Endothelial cell (in vitro differentiated cells): ENCODE measurements at regions not wholly inside any gene's neighbourhood (a gene's known extent, or its start where the extent isn't known, plus 50 kb on each side); places are given as distances from the start of the nearest gene placed in this dataset.

Experiments used
- DNase-seq: peaks from one replicate; pipeline ENCODE4 v3.0.0; 2021; ENCODE audit warnings: low spot score
- H3K27ac Mint-ChIP-seq: one replicate; pipeline ENCODE4 v1.8.0; 2021; ENCODE audit warnings: mixed read lengths, inconsistent platforms; ENCODE audit not compliant: unreplicated experiment
- H3K27me3 Mint-ChIP-seq: one replicate; pipeline ENCODE4 v1.8.0; 2021; ENCODE audit warnings: mild to moderate bottlenecking, moderate library complexity, mixed read lengths, inconsistent platforms; ENCODE audit not compliant: unreplicated experiment
- H3K36me3 Mint-ChIP-seq: one replicate; pipeline ENCODE4 v1.8.0; 2021; ENCODE audit warnings: mild to moderate bottlenecking, low read depth, mixed read lengths, inconsistent platforms; ENCODE audit not compliant: unreplicated experiment
- H3K4me1 Mint-ChIP-seq: one replicate; pipeline ENCODE4 v1.8.0; 2021; ENCODE audit warnings: mild to moderate bottlenecking, mixed read lengths, inconsistent platforms; ENCODE audit not compliant: unreplicated experiment
- H3K4me3 Mint-ChIP-seq: one replicate; pipeline ENCODE4 v1.8.0; 2021; ENCODE audit warnings: mild to moderate bottlenecking, mixed read lengths, inconsistent platforms; ENCODE audit not compliant: unreplicated experiment
- H3K9me3 Mint-ChIP-seq: one replicate; pipeline ENCODE4 v1.8.0; 2021; ENCODE audit warnings: mixed read lengths, inconsistent platforms; ENCODE audit not compliant: unreplicated experiment
- TF ChIP-seq, protein P1 (sequence below): fragments of 200-600 bp; sonication (generic); IDR thresholded peaks from one replicate; pipeline ENCODE4 v1.5.0; 2021; ENCODE audit warnings: antibody characterized with exemption; ENCODE audit not compliant: unreplicated experiment

- TF ChIP-seq, protein P1, sequence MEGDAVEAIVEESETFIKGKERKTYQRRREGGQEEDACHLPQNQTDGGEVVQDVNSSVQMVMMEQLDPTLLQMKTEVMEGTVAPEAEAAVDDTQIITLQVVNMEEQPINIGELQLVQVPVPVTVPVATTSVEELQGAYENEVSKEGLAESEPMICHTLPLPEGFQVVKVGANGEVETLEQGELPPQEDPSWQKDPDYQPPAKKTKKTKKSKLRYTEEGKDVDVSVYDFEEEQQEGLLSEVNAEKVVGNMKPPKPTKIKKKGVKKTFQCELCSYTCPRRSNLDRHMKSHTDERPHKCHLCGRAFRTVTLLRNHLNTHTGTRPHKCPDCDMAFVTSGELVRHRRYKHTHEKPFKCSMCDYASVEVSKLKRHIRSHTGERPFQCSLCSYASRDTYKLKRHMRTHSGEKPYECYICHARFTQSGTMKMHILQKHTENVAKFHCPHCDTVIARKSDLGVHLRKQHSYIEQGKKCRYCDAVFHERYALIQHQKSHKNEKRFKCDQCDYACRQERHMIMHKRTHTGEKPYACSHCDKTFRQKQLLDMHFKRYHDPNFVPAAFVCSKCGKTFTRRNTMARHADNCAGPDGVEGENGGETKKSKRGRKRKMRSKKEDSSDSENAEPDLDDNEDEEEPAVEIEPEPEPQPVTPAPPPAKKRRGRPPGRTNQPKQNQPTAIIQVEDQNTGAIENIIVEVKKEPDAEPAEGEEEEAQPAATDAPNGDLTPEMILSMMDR = no peak
- H3K36me3 Mint-ChIP-seq = peaks cover 11% of the 10 kb centered on the region
- H3K4me1 Mint-ChIP-seq = peaks cover 4% of the 10 kb centered on the region
- no peak overlapping the region for H3K4me3 Mint-ChIP-seq
- peak overlapping the region; percentile 43 for H3K27ac Mint-ChIP-seq
- DNase-seq = no peak
- H3K27me3 Mint-ChIP-seq = peaks cover 1% of the 10 kb centered on the region
- peaks cover 4% of the 10 kb centered on the region for H3K9me3 Mint-ChIP-seq
These were observed 1024.4 kb upstream of the CADM2 start for GRCh38 chr3:83934192-83935021.

DNA sequence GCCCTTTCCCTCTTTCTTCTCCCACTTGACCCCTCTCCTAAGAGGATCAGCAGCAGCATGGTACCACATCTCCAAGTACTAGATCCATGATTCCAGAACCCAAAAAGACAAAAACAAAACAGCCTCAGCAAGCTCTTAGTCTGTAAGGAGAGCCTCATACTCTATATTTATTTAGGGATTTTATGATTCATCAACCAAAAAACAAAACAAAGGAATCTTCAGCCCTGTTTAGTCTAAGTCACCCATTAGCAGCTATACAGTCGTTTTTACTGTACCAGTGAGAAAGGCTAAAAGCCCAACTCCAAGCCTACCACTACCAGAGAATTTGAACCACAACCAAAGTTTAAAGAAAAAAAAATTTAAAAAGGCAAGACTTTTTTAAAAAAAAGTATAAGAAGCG lies 1020.3 kb upstream of the CADM2 start:
- DNase-seq = no peak
- H3K36me3 Mint-ChIP-seq = peaks cover 5% of the 10 kb centered on the region
- H3K4me1 Mint-ChIP-seq = peaks cover 4% of the 10 kb centered on the region
- TF ChIP-seq, protein P1 = no peak
- H3K4me3 Mint-ChIP-seq = no peak overlapping the region
- H3K9me3 Mint-ChIP-seq = no peaks in the 10 kb centered on the region
- H3K27me3 Mint-ChIP-seq = no peaks in the 10 kb centered on the region
- H3K27ac Mint-ChIP-seq = no peak overlapping the region

DNA sequence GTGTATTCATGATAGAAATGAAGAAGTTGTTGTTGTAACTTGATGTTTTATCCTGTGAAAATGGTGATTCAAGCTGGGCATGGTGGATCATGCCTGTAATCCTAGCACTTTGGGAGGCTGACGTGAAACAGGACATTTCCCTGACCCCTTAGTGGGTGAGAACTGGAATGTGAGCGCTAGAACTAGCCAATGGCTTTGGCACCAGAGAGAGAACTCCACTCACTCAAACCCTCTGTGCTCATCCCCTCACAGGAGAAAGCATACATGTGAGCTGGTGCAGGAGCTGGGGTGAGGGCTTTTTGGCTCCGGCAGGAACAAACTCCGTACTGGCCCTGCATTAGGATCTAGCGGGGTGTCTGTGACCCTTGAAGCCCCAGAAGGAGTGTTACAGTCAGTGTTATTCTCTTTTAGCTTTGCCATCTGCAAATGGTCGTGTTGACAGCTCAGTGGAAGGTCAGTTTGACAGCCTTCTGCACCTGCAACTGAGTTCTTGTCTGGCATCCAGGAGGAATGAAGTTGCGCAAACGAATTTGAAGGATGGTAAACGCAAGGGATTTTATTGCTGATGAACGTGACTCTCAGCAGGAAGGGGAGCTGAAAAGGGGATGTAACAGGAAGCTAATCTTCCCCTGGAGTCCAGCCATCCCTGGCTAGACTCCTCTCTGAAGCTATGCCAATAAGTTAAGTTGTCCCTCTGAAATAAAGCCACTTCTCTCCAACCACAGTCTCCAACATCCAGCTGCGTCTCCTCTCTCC lies 1016.6 kb upstream of the CADM2 start:
- Mint-ChIP-seq H3K4me3 (no peak overlapping the region), H3K27ac (no peak overlapping the region), H3K36me3 (no peaks in the 10 kb centered on the region), H3K27me3 (no peaks in the 10 kb centered on the region), H3K4me1 (no peaks in the 10 kb centered on the region), H3K9me3 (no peaks in the 10 kb centered on the region)
- no peak for DNase-seq
- TF ChIP-seq, protein P1 = no peak

DNA sequence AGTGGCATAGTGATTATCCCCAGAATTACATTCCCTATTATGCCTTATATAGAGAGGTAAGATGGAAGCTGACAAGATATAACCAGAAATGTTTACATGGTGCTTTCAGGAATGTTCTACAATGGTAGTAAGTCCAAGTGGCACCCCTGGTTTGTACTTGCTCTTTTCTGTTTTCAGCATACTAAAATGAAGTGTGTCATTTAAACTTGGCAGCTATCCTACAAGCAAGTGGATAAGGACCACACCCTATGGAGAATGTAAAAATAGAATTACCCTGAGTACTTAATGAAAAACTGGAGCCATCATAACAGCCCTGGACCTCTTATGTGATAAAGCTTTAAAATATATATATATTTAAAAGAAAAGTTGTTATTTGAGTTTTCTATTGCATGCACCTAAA lies 1012.7 kb upstream of the CADM2 start:
- Mint-ChIP-seq H3K27me3 (no peaks in the 10 kb centered on the region), H3K4me1 (no peaks in the 10 kb centered on the region)

More for the DNA sequence above, 1012.7 kb upstream of the CADM2 start:
- H3K9me3 Mint-ChIP-seq = no peaks in the 10 kb centered on the region
- H3K36me3 Mint-ChIP-seq = no peaks in the 10 kb centered on the region
- TF ChIP-seq, protein P1 = no peak
- no peak overlapping the region for H3K4me3 Mint-ChIP-seq
- DNase-seq = no peak
- no peak overlapping the region for H3K27ac Mint-ChIP-seq
